SK-N-SH (cell line): ENCODE measurements at regions not wholly inside any gene's neighbourhood (a gene's known extent, or its start where the extent isn't known, plus 50 kb on each side); places are given as distances from the start of the nearest gene placed in this dataset.

ENCODE experiments used
- CTCF ChIP-seq: fragments of 200-600 bp; sonication (generic); IDR thresholded peaks from 2 replicates; pipeline ENCODE4 v1.6.1; 2017; ENCODE audit warnings: antibody characterized with exemption, mild to moderate bottlenecking, moderate library complexity
- ELF1 ChIP-seq: IDR thresholded peaks from 2 replicates; pipeline ENCODE4 v1.4.0; 2012
- GABPA ChIP-seq: IDR thresholded peaks from 2 replicates; pipeline ENCODE4 v1.4.0; 2012; ENCODE audit warnings: low read depth, mild to moderate bottlenecking
- GATA2 ChIP-seq: sonication (generic); formaldehyde crosslinking; IDR thresholded peaks from 2 replicates; pipeline ENCODE4 v1.5.0; 2020; ENCODE audit warnings: mild to moderate bottlenecking, missing genetic modification reagents
- IRF3 ChIP-seq: fragments of 150-350 bp; IDR thresholded peaks from 2 replicates; pipeline ENCODE4 v1.6.1; 2016; ENCODE audit warnings: mild to moderate bottlenecking, low read depth, low read length
- JUND ChIP-seq: IDR thresholded peaks from 2 replicates; pipeline ENCODE4 v1.4.0; 2012
- SIN3A ChIP-seq: IDR thresholded peaks from 2 replicates; pipeline ENCODE4 v1.6.1; 2012; ENCODE audit warnings: low read depth, mild to moderate bottlenecking, low read length, moderate library complexity, borderline replicate concordance
- TAF1 ChIP-seq: IDR thresholded peaks from 2 replicates; pipeline ENCODE4 v1.6.1; 2012; ENCODE audit warnings: low read depth, mild to moderate bottlenecking, low read length, moderate library complexity, borderline replicate concordance
- USF2 ChIP-seq: fragments of 150-350 bp; IDR thresholded peaks from 2 replicates; pipeline ENCODE4 v1.6.1; 2017; ENCODE audit warnings: antibody characterized with exemption, low read length, low read depth, borderline replicate concordance
- YY1 ChIP-seq: IDR thresholded peaks from 2 replicates; pipeline ENCODE4 v1.4.0; 2012; ENCODE audit warnings: low read depth, mild to moderate bottlenecking

GRCh38 chr21:17964716-17965115 is 145.6 kb upstream of the C21orf91 start:
- TF ChIP-seq ELF1 (no peak), CTCF (no peak), USF2 (no peak), TAF1 (no peak), SIN3A (no peak), IRF3 (no peak), GATA2 (CRISPR knock-in tag) (no peak), JUND (no peak), GABPA (no peak), YY1 (no peak)
